Activated CD4-positive, alpha-beta T cell treated with anti-CD3 and anti-CD28 coated beads, Interleukin-2, Interleukin-4, amounts not matched to agents 100 ng/mL and 50 ng/mL, durations not matched to agents 16 hours and 8 hours (primary cell): ENCODE measurements at regions not wholly inside any gene's neighbourhood (a gene's known extent, or its start where the extent isn't known, plus 50 kb on each side); places are given as distances from the start of the nearest gene placed in this dataset.

Experiments used
- DNase-seq: peaks from one replicate; pipeline ENCODE4 v3.0.0-alpha.2; 2020; ENCODE audit warnings: low spot score

GRCh38 chr2:15047184-15047583 is 414.7 kb downstream of the LRATD1 start:
- DNase-seq: no peak

- no peak for DNase-seq
These were observed 415.5 kb downstream of the LRATD1 start for GRCh38 chr2:15048000-15048399.

GRCh38 chr2:15049096-15049993 is 416.8 kb downstream of the LRATD1 start:
- DNase-seq: no peak

DNA sequence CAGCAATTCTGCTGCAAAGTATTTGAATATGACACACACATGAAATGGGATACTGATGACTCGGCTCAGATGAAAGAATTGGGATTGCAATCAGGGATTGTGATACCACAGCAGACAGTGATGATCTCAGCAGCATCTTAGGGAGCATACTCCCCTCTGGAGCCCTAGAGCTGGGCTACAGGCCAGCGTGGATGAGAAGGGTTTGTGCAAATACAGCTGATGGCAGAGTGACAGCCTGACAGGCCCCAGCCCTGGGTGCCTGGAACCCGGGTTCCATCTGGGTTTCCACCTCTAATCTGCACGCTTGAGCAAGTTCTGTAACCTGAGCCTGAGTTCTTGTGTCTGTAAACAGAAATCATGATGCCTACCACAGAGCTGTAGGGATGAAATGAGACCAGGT is 418.0 kb downstream of the LRATD1 start:
- DNase-seq: no peak

DNA sequence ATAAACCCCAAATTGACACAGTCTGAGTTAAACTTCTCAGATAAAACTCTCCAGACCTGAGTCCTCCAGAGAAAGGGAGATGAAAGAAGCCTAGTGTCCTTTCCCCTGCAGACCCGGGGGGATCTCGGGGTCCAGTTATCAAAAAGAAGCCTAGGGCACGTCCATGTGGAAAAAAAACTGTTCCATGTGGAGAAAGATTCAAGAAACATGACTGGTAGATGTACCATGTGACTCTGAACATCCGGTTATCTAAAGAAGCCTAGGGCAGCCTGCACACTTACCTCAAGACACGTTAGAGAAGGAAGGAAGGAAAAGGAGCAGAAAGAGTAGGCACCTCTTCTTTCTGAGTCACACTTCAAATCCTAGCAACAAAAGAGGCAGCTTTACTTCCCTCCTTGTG is 421.0 kb downstream of the LRATD1 start:
- no peak for DNase-seq

DNA sequence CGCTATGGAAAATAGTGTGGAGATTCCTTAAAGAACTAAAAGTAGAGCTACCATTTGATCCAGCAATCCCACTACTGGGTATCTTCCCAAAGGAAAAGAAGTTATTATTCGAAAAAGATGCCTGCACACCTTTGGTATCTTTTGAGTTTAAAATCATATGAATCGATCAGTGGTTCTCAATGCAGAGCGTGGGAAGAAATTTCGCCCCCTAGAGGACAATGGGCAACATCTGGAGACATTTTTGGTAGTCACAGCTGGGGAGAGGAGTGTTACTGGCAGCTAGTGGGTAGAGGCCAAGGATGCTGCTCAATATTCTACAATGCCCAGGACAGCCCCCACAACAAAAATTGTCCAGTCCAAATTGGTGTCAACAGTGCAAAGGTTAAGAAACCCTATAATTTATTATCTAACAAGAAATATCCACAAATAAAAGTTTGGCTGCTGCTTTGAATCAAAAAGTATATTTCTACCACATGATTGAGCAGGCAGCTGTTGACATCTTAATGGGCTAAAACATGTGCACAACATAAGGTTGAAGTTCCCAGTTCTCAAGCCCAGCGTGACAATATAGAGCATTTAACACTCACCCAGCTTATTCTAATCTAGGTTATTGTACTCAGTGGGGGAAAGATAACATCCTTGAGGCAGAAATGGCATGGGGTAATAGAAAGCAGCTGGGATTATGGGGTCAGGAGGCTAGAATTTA is 425.7 kb downstream of the LRATD1 start:
- peak; percentile 42 for DNase-seq

DNA sequence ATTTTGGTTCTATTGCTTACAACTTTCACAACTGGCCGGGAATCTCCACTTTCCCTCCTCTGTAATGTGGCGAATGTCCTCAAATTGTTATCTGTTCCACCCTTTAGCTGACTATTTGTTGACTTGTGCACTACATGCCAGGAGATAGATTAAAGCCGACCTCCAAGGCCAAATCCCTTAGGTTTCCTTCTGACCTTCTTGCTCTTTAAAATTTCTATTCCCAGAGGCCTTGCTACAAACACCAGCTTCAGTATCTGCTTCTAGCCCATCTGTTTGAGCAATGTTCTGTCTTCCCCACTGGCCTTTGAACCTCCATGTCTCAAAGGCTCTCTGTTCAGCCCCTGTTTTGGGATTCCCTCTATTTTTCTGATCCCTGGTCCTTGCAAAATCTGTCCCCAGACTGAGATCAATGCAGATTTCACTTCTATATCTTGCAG is 426.2 kb downstream of the LRATD1 start:
- DNase-seq: no peak

DNA sequence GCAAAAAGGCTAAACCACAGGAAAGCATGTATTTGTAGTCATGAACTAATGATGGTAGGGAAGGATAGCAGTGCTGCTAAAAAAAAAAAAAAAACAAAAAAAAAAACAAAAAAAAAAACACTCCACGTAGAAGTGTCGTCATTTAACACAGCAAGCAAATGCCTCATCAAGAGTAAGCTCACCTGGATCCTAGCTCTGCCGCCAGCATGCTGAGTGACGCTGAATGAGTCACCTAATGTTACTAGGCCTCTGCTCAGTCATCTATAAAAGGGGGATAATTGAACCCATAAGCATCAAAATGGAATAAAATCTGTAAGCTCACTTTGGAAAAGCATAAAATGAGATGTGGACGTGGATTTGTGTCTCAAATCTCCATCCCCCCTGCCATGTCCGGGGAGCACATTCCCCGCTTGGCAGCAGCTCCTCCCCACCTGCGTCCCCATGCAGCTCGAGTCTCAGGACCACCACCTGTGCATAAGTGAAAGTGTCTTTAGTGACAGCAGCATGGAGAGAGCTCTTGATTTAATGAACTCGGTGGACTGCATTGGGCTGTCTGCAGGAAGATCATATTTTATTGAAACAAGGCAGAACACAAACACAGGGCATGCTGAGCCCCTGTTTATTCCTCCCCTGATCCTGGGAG is 427.5 kb downstream of the LRATD1 start:
- no peak for DNase-seq

- DNase-seq: no peak
These were observed 428.8 kb downstream of the LRATD1 start for GRCh38 chr2:15061268-15061667.

- DNase-seq: no peak
These were observed 433.6 kb downstream of the LRATD1 start for GRCh38 chr2:15066138-15066537.

- no peak for DNase-seq
These were observed 436.6 kb downstream of the LRATD1 start for GRCh38 chr2:15069149-15069548.

GRCh38 chr2:15072836-15073235 is 440.3 kb downstream of the LRATD1 start:
- DNase-seq: no peak

DNA sequence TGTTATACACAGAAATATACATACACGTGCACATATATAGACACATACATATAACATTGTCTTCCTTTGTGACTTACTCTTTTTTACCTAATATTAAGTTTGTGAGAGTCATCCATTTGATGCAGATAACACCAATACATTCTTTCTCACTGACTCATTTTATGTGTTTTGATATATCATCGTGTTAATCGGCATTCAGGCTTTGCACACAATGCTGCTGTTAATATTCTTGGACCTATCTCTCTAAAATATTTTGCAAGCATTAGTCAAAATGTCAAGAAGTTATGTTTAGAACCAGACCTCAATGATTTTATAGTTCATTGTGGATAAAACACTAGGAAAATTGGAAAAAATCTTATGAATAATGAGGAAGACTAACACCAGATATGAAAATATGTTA is 441.1 kb downstream of the LRATD1 start:
- DNase-seq: no peak

GRCh38 chr2:15074319-15074718 is 441.8 kb downstream of the LRATD1 start:
- no peak for DNase-seq

DNA sequence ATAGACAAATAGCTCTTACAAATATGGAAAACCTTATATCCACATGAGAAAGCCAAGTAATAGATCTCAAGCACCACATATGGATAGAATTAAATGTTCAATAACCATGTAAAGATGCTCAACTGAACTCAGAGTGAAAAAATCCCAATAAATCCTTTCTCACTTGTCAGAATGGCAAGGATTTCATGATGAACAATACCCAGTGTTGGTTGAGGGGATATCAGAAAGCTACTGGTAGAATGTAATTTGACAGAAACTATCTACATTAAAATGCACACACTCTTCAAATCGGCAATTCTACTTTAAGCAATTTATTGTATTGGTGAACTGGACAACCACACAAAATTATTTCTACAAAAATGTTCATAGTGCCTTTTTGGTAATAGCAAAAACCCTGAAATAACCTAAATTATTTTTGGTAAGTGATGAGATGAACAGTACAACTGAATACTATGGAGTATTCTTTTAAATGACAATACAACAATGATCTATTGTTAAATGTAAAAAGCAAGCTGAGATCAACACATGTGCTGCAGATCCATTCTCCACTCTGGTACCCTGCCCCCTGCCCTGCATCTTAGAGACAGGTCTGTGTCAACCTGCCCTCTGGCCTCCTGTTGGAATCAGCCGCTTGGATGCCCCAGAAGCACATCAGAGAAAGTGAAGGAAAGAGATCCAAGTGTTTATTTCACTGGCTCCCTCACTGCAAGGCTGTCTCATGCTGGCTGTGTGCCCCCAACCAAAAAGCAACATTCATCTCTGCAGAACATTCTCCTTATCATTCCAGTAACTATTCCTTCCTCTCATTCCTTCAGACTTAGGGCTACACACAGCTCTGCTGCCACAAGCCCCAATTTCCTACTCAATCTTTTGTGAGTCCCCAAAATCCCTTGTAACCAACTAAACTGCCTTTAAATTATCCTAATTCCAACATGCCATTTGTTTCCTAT is 442.5 kb downstream of the LRATD1 start:
- no peak for DNase-seq

- no peak for DNase-seq
These were observed 444.2 kb downstream of the LRATD1 start for GRCh38 chr2:15076668-15077067.

DNA sequence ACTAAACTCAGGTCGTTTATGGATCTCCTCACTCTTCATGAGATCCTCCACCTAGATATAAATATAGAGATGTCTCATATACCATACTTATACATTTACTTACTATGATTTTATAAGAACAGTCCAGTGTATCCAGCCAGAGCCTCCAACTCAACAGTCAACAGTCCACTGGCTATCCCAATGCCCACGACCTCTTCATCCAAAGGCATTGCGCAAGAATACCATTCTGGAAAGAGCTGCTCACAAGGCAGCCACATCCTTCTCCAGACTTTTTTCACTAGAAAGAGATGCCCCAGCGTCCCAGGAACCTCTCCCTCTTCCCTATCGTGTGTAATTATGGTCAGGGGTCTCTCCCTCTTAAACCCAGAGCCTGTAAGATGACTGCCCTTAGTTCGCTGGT is 448.8 kb downstream of the LRATD1 start:
- no peak for DNase-seq

DNA sequence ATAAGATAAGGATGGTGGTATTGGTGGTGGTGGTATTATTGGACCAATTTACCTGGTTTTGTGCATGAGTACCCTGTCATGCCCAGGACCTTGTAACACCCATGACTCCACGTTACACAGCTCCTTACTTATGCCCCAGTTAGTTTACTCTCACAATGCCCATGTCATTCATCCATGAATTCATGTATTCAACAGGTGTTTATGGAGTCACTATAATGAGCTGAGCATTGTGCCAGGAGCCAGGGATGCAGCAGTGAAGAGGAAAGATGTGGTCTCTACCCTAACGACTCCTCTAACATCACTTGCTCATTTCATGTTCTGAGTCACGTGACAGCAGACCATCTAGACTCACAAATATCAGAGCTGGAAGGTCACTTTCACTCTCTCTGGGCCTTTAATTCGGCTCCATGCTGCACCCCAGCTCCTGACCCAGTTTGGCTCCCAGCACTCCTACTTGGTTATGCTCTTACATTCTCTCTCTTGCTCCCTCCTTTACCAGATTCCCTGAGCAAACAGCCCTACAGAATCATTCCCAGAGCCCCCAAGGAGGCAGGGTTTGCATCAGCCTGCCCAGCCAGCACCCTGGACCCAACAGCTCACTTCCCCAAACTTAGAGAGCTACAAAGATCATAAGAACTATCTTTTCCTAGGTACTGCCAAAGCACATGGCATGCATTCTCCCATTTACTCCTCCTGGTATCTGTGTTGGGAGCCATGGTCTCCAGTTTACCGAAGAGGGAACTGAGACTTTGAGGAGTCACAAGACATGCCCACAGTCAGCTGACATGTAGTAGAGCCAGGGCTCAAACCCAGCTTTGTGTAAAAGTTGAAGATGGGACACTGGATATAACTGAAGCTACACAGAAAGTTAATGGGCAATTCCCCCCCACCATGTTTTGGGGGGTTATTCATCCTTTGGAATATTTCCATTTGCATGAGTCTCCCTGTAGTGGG is 449.9 kb downstream of the LRATD1 start:
- DNase-seq: no peak

GRCh38 chr2:15084826-15085489 is 452.4 kb downstream of the LRATD1 start:
- no peak for DNase-seq

GRCh38 chr2:15092181-15092580 is 459.7 kb downstream of the LRATD1 start:
- no peak for DNase-seq
